SK-N-SH treated with all-trans-retinoic acid at 6 μM for 48 hours (cell line): ENCODE measurements at regions not wholly inside any gene's neighbourhood (a gene's known extent, or its start where the extent isn't known, plus 50 kb on each side); places are given as distances from the start of the nearest gene placed in this dataset.

ENCODE experiments used
- ATAC-seq: fragments of 200-7000 bp; cut with Tn5 transposase; 3 replicates; pipeline ENCODE4 v1.9.1; 2020; ENCODE audit warnings: mild to moderate bottlenecking, moderate library complexity
- ARNTL ChIP-seq: fragments of 450-650 bp; formaldehyde crosslinking; IDR thresholded peaks from 2 replicates; pipeline ENCODE4 v1.5.0; 2020; ENCODE audit warnings: low read depth, mild to moderate bottlenecking, moderate library complexity, borderline replicate concordance
- BACH2 ChIP-seq: fragments of 250-450 bp; sonication (Bioruptor Pico); IDR thresholded peaks from 2 replicates; pipeline ENCODE4 v1.9.0; 2021; ENCODE audit warnings: mild to moderate bottlenecking, borderline replicate concordance
- CREB5 ChIP-seq: fragments of 250-450 bp; sonication (Bioruptor Pico); IDR thresholded peaks from 2 replicates; pipeline ENCODE4 v1.5.1; 2020; ENCODE audit warnings: low read depth, mild to moderate bottlenecking, moderate library complexity
- CSDC2 ChIP-seq: fragments of 250-450 bp; sonication (Bioruptor Pico); IDR thresholded peaks from 2 replicates; pipeline ENCODE4 v1.5.0; 2020; ENCODE audit warnings: mild to moderate bottlenecking, moderate library complexity
- ISL1 ChIP-seq: fragments of 250-450 bp; sonication (Bioruptor Pico); IDR thresholded peaks from 2 replicates; pipeline ENCODE4 v2.1.2; 2022; ENCODE audit warnings: mild to moderate bottlenecking, moderate library complexity
- OSR1 ChIP-seq: fragments of 250-450 bp; sonication (Bioruptor Pico); IDR thresholded peaks from 2 replicates; pipeline ENCODE4 v1.8.0; 2022; ENCODE audit warnings: moderate library complexity, mild to moderate bottlenecking, inconsistent platforms
- PATZ1 ChIP-seq: fragments of 250-450 bp; sonication (Bioruptor Pico); IDR thresholded peaks from 2 replicates; pipeline ENCODE4 v1.8.0; 2020; ENCODE audit warnings: mild to moderate bottlenecking, moderate library complexity, borderline replicate concordance
- PPARA ChIP-seq: fragments of 250-450 bp; sonication (Bioruptor Pico); IDR thresholded peaks from 2 replicates; pipeline ENCODE4 v1.5.0; 2020; ENCODE audit warnings: mild to moderate bottlenecking, borderline replicate concordance
- RARB ChIP-seq: fragments of 250-450 bp; sonication (Bioruptor Pico); IDR thresholded peaks from 2 replicates; pipeline ENCODE4 v1.8.0; 2021; ENCODE audit warnings: mild to moderate bottlenecking, moderate library complexity
- TCF4 ChIP-seq: fragments of 250-450 bp; sonication (Bioruptor Pico); IDR thresholded peaks from 2 replicates; pipeline ENCODE4 v1.8.0; 2021; ENCODE audit warnings: mild to moderate bottlenecking, moderate library complexity, borderline replicate concordance
- TOX ChIP-seq: fragments of 250-450 bp; sonication (Bioruptor Pico); IDR thresholded peaks from 2 replicates; pipeline ENCODE4 v1.8.0; 2021; ENCODE audit warnings: mild to moderate bottlenecking, moderate library complexity, borderline replicate concordance
- TSHZ2 ChIP-seq: fragments of 250-450 bp; sonication (Bioruptor Pico); IDR thresholded peaks from 2 replicates; pipeline ENCODE4 v1.5.0; 2020; ENCODE audit warnings: mild to moderate bottlenecking, moderate library complexity
- ZC3H10 ChIP-seq: fragments of 250-450 bp; sonication (Bioruptor Pico); IDR thresholded peaks from 2 replicates; pipeline ENCODE4 v1.5.1; 2021; ENCODE audit warnings: mild to moderate bottlenecking, moderate library complexity
- ZFP3 ChIP-seq: fragments of 250-450 bp; sonication (Bioruptor Pico); IDR thresholded peaks from 2 replicates; pipeline ENCODE4 v1.5.0; 2020; ENCODE audit warnings: mild to moderate bottlenecking, moderate library complexity
- ZFP30 ChIP-seq: fragments of 450-650 bp; formaldehyde crosslinking; IDR thresholded peaks from 2 replicates; pipeline ENCODE4 v1.5.0; 2022; ENCODE audit warnings: mild to moderate bottlenecking, moderate library complexity
- ZNF565 ChIP-seq: fragments of 450-650 bp; formaldehyde crosslinking; conservative IDR thresholded peaks from 2 replicates; pipeline ENCODE4 v1.5.0; 2020; ENCODE audit warnings: low read depth, mild to moderate bottlenecking, moderate library complexity
- ZNF8 ChIP-seq: fragments of 450-650 bp; formaldehyde crosslinking; IDR thresholded peaks from 2 replicates; pipeline ENCODE4 v1.5.0; 2020; ENCODE audit warnings: mild to moderate bottlenecking, moderate library complexity

GRCh38 chr4:24742773-24743172, 52.6 kb upstream of the SOD3 start:
- TF ChIP-seq TCF4 (CRISPR knock-in tag) (no peak), ZFP30 (CRISPR knock-in tag) (no peak), CREB5 (CRISPR knock-in tag) (no peak), BACH2 (CRISPR knock-in tag) (no peak), ZNF565 (CRISPR knock-in tag) (no peak), RARB (no peak), PATZ1 (CRISPR knock-in tag) (no peak), TOX (CRISPR knock-in tag) (no peak), ZFP3 (CRISPR knock-in tag) (no peak)
- no peak for ATAC-seq

DNA sequence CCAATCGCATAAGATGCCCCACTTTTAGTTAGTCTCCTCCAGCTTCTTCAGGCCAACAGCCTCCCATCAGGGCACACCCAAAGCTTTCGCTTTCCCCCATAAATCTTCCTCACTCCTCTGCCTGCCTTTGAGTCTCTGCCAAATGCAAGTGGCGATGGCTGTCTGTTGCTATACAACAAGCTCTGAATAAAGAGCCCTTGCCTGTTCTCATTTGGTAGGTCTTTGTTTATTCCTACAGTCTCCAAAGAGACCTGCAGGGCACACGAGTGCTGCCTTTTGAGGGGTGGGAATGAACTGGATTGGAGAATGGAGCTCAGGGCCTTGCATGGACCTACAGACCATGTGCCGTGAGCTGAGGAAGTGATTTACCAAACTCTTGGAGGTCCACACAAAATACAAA, 52.2 kb upstream of the SOD3 start:
- no peak for ATAC-seq
- no peak for TF ChIP-seq ZNF565 (CRISPR knock-in tag)
- TF ChIP-seq TSHZ2 (CRISPR knock-in tag), result no peak
- TF ChIP-seq ARNTL (CRISPR knock-in tag), result no peak
- no peak for TF ChIP-seq ZC3H10 (CRISPR knock-in tag)
- no peak for TF ChIP-seq OSR1 (CRISPR knock-in tag)
- TF ChIP-seq PATZ1 (CRISPR knock-in tag), result no peak
- TF ChIP-seq TCF4 (CRISPR knock-in tag), result no peak
- TF ChIP-seq CSDC2 (CRISPR knock-in tag), result no peak
- no peak for TF ChIP-seq TOX (CRISPR knock-in tag)
- no peak for TF ChIP-seq ZFP3 (CRISPR knock-in tag)
- no peak for TF ChIP-seq PPARA (CRISPR knock-in tag)
- no peak for TF ChIP-seq RARB

GRCh38 chr4:24743927-24744326, 51.4 kb upstream of the SOD3 start:
- ATAC-seq, result no peak
- TF ChIP-seq TSHZ2 (CRISPR knock-in tag) (no peak), BACH2 (CRISPR knock-in tag) (no peak), RARB (no peak), ZNF565 (CRISPR knock-in tag) (no peak), ZNF8 (no peak), ZFP30 (CRISPR knock-in tag) (no peak), ISL1 (CRISPR knock-in tag) (no peak), ARNTL (CRISPR knock-in tag) (no peak)
